HCEC 1CT (cell line): ENCODE measurements at regions not wholly inside any gene's neighbourhood (a gene's known extent, or its start where the extent isn't known, plus 50 kb on each side); places are given as distances from the start of the nearest gene placed in this dataset.
"Not testable (repeated sequence)": the region's sequence is repeated elsewhere in the genome, so short reads cannot be mapped to it uniquely, and the experiment has no call there.

Source experiments
- DNase-seq: peaks from one replicate; pipeline ENCODE4 v3.0.0-alpha.2; 2017

- no peak for DNase-seq
Observed at GRCh38 chr20:56885521-56885920, 256.4 kb downstream of the TFAP2C start.

- no peak for DNase-seq
Observed at GRCh38 chr20:56890011-56890410, 260.9 kb downstream of the TFAP2C start.

GRCh38 chr20:56893226-56893917, 264.3 kb downstream of the TFAP2C start:
- no peak for DNase-seq

GRCh38 chr20:56896447-56896846, 267.3 kb downstream of the TFAP2C start:
- DNase-seq: no peak

GRCh38 chr20:56897318-56897957, 268.3 kb downstream of the TFAP2C start:
- no peak for DNase-seq

GRCh38 chr20:56897958-56898349, 268.8 kb downstream of the TFAP2C start:
- DNase-seq: no peak

- DNase-seq: no peak
Observed at GRCh38 chr20:56899506-56899905, 270.4 kb downstream of the TFAP2C start.

GRCh38 chr20:56900252-56900651, 271.1 kb downstream of the TFAP2C start:
- no peak for DNase-seq

- no peak for DNase-seq
Observed at GRCh38 chr20:56903421-56903820, 274.3 kb downstream of the TFAP2C start.

- DNase-seq: no peak
Observed at GRCh38 chr20:56903858-56904257, 274.8 kb downstream of the TFAP2C start.

- no peak for DNase-seq
Observed at GRCh38 chr20:56909918-56910714, 281.0 kb downstream of the TFAP2C start.

GRCh38 chr20:56911946-56912345, 282.8 kb downstream of the TFAP2C start:
- no peak for DNase-seq

- DNase-seq: no peak
Observed at GRCh38 chr20:56914532-56914931, 285.4 kb downstream of the TFAP2C start.

- DNase-seq: no peak
Observed at GRCh38 chr20:56916345-56916622, 287.2 kb downstream of the TFAP2C start.

- not testable (repeated sequence) for DNase-seq
Observed at GRCh38 chr20:56920041-56920440, 290.9 kb downstream of the TFAP2C start.

GRCh38 chr20:56922497-56922896, 293.4 kb downstream of the TFAP2C start:
- DNase-seq: no peak

GRCh38 chr20:56924292-56925081, 295.4 kb downstream of the TFAP2C start:
- no peak for DNase-seq

- DNase-seq: no peak
Observed at GRCh38 chr20:56925082-56925830, 296.1 kb downstream of the TFAP2C start.

- no peak for DNase-seq
Observed at GRCh38 chr20:56925831-56926170, 296.7 kb downstream of the TFAP2C start.

GRCh38 chr20:56926501-56926900, 297.4 kb downstream of the TFAP2C start:
- DNase-seq: no peak

GRCh38 chr20:56927127-56927526, 298.0 kb downstream of the TFAP2C start:
- no peak for DNase-seq

- DNase-seq: no peak
Observed at GRCh38 chr20:56928007-56928406, 298.9 kb downstream of the TFAP2C start.

GRCh38 chr20:56929606-56930005, 300.5 kb downstream of the TFAP2C start:
- no peak for DNase-seq
